Eye (tissue), 1 donor: ENCODE measurements at regions not wholly inside any gene's neighbourhood (a gene's known extent, or its start where the extent isn't known, plus 50 kb on each side); places are given as distances from the start of the nearest gene placed in this dataset.
"Not testable (repeated sequence)": the region's sequence is repeated elsewhere in the genome, so short reads cannot be mapped to it uniquely, and the experiment has no call there.

Source experiments
- DNase-seq: peaks from one replicate; pipeline ENCODE4 v3.0.0-alpha.2; 2015

GRCh38 chr7:65453341-65454030 is 79.8 kb downstream of the ZNF92 start:
- no peak for DNase-seq

- no peak for DNase-seq
These were observed 80.8 kb downstream of the ZNF92 start for GRCh38 chr7:65454469-65454868.

- DNase-seq, result not testable (repeated sequence)
These were observed 81.4 kb downstream of the ZNF92 start for GRCh38 chr7:65455050-65455449.

GRCh38 chr7:65457705-65458104 is 84.0 kb downstream of the ZNF92 start:
- no peak for DNase-seq

GRCh38 chr7:65459438-65459837 is 85.8 kb downstream of the ZNF92 start:
- no peak for DNase-seq

GRCh38 chr7:65462148-65462716 is 88.6 kb downstream of the ZNF92 start:
- DNase-seq, result no peak

GRCh38 chr7:65463184-65463583 is 89.5 kb downstream of the ZNF92 start:
- DNase-seq, result no peak

- DNase-seq, result not testable (repeated sequence)
These were observed 96.4 kb downstream of the ZNF92 start for GRCh38 chr7:65469919-65470558.

GRCh38 chr7:65471587-65471986 is 97.9 kb downstream of the ZNF92 start:
- DNase-seq, result no peak

- no peak for DNase-seq
These were observed 101.5 kb downstream of the ZNF92 start for GRCh38 chr7:65475040-65475726.

- DNase-seq, result no peak
These were observed 102.2 kb downstream of the ZNF92 start for GRCh38 chr7:65475734-65476319.

GRCh38 chr7:65477326-65477725 is 103.7 kb downstream of the ZNF92 start:
- DNase-seq, result no peak

- DNase-seq, result no peak
These were observed 115.7 kb downstream of the ZNF92 start for GRCh38 chr7:65489260-65489767.

- not testable (repeated sequence) for DNase-seq
These were observed 123.0 kb downstream of the ZNF92 start for GRCh38 chr7:65496697-65497096.

GRCh38 chr7:65503434-65504152 is 129.9 kb downstream of the ZNF92 start:
- peak; percentile 68 for DNase-seq

- peak; percentile 68 for DNase-seq
These were observed 131.1 kb downstream of the ZNF92 start for GRCh38 chr7:65504504-65505319.

- peak; percentile 70 for DNase-seq
These were observed 131.6 kb downstream of the ZNF92 start for GRCh38 chr7:65505320-65505633.

GRCh38 chr7:65508581-65509367 is 135.1 kb downstream of the ZNF92 start:
- not testable (repeated sequence) for DNase-seq

- DNase-seq, result peak; percentile 60
These were observed 135.9 kb downstream of the ZNF92 start for GRCh38 chr7:65509368-65510186.

- not testable (repeated sequence) for DNase-seq
These were observed 136.5 kb downstream of the ZNF92 start for GRCh38 chr7:65510187-65510538.
